Embryonic facial prominence (tissue), 1 donor: ENCODE measurements at regions not wholly inside any gene's neighbourhood (a gene's known extent, or its start where the extent isn't known, plus 50 kb on each side); places are given as distances from the start of the nearest gene placed in this dataset.

Source experiments
- DNase-seq: peaks from one replicate; pipeline ENCODE4 v3.0.0-alpha.2; 2016; ENCODE audit errors: extremely low spot score

- DNase-seq: no peak
Observed at GRCh38 chr6:139763468-139764210, 389.2 kb upstream of the CITED2 start.

DNA sequence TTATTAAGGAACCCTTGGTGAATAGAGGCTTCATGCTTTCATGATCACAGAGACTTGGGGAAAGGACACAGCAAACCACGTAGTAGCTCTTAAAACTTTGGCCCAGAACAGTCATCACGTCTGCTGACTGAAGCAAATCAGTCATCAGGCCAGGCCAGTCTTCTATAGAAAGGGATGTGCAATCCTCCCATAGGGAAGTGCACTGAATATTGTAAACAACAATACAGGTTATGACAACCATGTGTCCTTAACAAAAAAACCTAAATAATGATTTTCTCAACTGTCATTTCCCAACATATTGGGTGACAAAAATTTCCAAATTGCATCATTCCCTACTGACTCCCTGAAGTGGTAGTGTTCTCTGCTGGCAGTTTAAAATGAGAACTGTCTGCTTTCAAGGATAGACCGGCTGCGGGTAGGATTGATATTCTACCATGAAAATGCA, 388.2 kb upstream of the CITED2 start:
- DNase-seq: no peak

- no peak for DNase-seq
Observed at GRCh38 chr6:139760128-139760527, 385.7 kb upstream of the CITED2 start.

- DNase-seq: no peak
Observed at GRCh38 chr6:139759086-139759485, 384.6 kb upstream of the CITED2 start.

- DNase-seq: no peak
Observed at GRCh38 chr6:139758209-139758611, 383.8 kb upstream of the CITED2 start.

GRCh38 chr6:139757784-139758183, 383.3 kb upstream of the CITED2 start:
- no peak for DNase-seq

GRCh38 chr6:139756381-139756780, 381.9 kb upstream of the CITED2 start:
- no peak for DNase-seq

DNA sequence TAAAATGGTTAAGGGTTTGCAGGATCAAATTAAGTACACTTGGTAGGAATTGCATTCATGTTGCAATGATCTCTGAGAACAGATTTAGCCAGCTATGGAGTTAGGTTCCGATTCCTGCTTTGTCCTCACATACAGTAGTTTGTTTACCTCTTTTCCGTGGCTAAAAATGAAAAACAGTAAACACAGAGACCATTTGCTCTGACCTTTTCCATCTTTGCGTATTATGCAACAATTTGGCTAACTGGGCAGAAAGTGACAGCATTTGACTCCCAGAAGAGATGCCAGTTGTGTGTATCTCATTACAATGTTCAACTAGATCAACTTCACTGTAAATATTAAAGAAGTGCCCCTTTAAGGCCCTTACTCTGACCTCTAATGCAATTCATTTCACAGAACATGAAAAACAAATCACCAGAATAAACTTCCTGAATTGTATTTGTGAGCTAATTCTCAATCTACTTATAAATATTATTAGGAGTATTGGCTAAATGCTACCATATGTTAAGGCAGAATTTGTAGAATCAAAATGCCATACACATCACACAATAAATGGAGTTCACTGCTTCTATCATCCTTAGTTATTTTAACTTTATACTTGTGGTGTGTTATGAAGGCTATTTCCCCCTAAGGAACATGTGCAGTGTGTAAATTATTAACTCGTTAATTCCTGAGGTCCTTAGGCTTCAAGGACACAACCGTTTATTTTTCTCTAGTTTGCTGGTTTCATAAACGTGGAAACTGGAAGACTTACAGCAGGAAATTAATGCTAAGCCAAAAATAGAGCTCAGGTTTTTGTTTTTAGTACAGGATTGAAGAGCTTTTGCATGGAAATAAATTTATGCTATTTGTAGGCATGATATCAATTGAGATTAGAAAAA, 380.7 kb upstream of the CITED2 start:
- no peak for DNase-seq

GRCh38 chr6:139753198-139753861, 378.9 kb upstream of the CITED2 start:
- no peak for DNase-seq

DNA sequence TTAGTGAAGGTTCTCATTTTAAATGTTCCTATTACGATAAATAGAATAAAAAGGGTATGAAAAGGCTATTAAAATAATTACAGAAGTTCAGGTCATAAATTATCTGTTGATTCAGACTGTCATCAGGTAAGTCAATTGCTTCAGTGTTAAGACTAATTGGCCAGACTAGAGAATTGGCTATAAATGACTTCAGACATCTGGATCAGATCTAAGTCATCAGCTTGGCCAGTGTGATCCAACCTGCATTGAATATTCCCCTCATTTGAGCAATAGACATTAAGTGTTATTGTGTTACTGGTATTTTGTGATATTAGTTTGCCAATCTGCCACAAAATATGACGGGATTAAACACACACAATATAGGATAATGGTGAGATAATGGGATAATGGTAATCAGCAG, 377.6 kb upstream of the CITED2 start:
- DNase-seq: no peak

DNA sequence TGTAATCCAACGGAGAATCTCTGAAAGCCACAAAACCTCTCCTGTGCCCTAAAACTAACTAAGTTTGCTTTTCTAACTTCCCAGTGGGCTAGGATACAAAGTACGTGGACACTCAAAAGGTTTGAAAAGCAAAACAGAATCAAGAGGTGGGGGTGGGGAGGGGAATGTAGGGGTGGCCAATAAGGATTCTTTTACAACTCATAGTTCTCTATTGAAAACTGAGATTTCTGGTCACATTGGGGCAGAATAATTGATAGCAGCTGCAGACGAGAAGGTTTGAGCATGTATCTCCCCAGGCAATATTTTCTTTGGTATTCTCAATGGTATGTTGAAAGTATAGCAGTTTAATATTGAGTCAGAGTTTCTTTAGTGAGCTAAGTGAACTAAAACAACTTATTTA, 376.7 kb upstream of the CITED2 start:
- DNase-seq: no peak

DNA sequence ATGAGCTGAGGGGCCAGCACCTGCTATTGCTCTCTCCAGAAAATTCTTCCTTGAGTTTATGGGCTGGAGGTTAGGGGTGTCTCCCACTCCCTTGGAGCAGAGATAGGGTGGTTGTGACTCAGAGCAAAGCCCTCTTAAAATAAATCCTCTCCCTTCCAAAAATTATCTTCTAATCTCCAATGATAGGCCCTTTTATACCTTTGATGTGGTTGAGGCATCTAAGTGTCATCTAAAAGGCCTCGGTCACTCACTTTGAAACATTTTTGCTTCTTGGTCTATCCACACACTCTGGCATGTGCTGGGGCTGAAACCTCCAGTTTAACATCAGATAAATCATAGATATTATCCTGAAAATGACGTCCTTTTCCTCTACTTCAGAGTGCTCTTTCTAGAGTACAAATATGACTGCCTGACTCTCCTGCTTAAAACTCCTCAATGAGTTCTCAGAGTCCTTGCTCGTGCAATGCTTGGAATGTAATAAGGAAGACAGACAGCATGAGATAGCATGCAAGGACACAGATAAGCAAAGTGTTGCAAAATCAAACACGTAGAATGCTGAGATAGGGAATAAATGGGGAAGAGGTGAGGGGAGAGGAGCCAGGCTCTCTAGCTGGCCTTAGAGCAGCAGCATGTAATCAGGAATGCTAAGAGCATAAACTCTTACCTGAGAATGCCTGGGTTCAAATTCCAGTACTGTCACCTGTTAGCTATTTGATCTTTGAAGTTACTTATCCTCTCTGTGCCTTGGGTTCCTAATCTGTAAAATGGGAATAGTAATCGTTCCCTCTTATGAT, 374.1 kb upstream of the CITED2 start:
- no peak for DNase-seq

DNA sequence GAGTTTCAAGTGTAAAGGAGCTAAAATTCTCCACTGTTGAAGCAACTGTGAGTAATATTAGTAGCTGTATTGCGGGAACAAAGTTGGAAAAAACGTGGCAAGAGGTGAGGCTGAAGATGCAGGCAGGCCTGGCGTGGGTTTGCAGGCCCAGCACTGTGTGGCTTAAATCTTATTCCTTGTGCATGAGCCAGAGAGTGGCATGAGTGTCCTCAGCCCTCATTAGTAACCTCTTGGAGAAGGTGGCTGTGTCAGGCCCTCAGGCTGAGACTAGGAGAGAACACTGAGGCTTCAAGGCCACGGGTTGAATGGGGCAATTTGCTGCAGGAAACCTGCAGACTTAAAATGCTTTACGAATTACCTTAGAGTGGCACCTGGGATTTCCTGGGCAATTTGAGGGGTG, 372.7 kb upstream of the CITED2 start:
- DNase-seq: no peak

DNA sequence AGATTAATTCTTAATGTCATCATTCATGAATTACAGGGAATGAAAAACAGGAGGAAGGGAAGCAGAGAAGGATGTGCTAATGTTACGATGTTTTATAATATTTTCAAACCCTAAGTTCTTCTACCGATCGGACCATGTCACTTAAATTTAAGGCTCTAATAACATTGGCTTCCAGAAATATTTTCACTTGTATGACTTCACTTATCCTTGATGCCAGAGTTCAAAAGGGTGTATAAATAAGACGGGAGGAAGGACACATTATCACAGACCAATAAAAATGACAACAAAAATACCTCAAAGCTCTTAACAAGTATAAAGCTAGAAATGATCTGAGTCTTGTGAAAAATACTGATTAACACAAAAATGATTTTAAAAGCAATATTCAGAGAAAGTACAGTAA, 370.4 kb upstream of the CITED2 start:
- DNase-seq: no peak

DNA sequence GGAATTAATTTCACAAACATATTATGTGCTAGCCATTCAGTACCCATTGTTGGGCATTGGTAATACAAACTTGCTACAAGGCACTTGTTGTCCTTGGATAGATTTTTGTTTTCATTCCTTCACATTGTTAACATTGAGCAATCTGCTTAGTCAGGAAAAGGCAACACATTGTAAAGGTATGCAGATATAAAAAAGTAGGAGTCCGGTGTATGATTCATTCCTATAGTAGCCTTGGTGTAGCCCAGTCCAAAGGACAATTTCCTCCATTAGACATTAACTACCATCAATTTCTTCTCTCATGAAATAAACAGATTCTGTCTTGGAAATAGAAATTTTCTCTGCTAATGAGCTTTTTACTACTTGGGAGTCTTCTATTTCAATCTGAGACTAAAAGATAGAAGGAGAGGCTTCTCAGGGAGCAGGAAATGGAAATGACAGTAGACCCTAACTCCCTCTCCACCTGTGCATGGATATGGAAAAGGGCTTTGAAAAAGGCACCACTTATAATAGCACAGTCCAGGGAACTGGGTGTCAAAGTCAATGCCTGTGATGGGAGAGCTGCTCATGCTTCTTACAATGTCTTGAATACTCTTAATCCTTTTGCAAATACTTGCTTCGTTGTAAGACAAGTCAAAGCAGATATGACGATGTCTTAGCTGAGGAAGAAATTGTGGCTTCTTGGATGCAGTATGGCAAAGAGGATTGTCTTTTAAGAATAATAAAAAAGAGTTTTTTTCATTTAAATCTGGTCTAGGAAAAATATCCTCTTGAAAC, 369.4 kb upstream of the CITED2 start:
- DNase-seq: no peak

- DNase-seq: no peak
Observed at GRCh38 chr6:139742671-139743070, 368.2 kb upstream of the CITED2 start.

DNA sequence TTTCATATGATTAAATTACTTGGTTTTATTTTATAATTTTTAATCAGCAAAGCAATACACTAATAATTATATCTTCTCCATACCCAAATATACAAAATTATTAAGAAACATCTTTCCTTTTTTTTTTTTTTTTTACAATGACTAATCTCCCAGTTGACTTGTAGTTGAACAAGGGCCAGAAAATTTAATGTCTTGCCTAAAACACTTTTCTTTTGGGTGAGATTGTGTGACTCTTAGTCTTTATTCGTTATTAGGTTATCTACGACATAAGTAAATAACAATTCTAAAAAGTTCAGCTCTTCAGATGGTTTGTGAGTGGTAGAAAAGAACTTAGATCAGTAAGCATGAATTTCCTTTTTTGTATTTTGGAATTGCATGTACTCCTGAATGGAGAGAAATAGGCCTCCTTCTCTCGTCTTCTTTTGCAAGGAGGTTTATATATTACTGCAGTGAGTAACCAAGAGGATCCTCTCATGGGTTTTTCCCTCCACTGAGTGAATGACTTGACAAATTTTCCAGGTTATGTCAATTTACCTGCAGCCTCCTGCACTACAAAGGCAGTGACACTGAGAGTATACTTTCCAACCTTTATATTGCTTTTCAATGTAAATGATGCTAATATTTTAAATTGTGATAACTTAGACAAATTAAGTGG, 364.5 kb upstream of the CITED2 start:
- DNase-seq: no peak

- DNase-seq: no peak
Observed at GRCh38 chr6:139736325-139736906, 362.0 kb upstream of the CITED2 start.

- DNase-seq: no peak
Observed at GRCh38 chr6:139732451-139732850, 358.0 kb upstream of the CITED2 start.
